ENCODE measurements at regions not wholly inside any gene's neighbourhood (a gene's known extent, or its start where the extent isn't known, plus 50 kb on each side); places are given as distances from the start of the nearest gene placed in this dataset.
"Not testable (repeated sequence)": the region's sequence is repeated elsewhere in the genome, so short reads cannot be mapped to it uniquely, and the experiment has no call there.

- no peaks in the 10 kb centered on the region for H3K27me3 Mint-ChIP-seq
- no peak overlapping the region for H3K27ac Mint-ChIP-seq
- DNase-seq = no peak
- no peaks in the 10 kb centered on the region for H3K4me1 Mint-ChIP-seq
- no peak overlapping the region for H3K4me3 Mint-ChIP-seq
- H3K9me3 Mint-ChIP-seq = peaks cover 11% of the 10 kb centered on the region
- peaks cover 3% of the 10 kb centered on the region for H3K36me3 Mint-ChIP-seq
These were observed 164.6 kb downstream of the TM2D1 start for GRCh38 chr1:61560385-61560784.

DNA sequence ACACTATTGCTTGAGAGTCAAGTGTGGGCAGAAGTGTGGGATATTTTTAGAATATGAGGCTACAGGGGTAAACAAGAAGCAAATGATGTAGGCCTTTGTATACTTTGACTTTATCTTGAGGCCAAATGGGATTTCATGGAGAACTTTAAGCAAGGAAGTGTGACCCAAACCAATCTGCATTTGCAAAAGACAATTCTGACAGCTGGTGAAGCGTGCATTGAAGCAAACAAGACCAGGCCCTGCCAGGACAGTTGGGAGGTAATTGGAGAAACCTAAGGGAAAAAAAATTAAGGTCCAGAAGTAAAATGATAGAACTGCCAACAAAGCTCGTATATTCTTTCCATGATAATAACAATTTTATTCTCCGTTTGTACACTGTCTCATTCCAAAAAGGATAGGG lies 168.3 kb downstream of the TM2D1 start:
- H3K4me1 Mint-ChIP-seq = no peaks in the 10 kb centered on the region

GRCh38 chr1:61552630-61553305 lies 172.2 kb downstream of the TM2D1 start:
- H3K27ac Mint-ChIP-seq = no peak overlapping the region
- H3K9me3 Mint-ChIP-seq = peaks cover 12% of the 10 kb centered on the region
- no peaks in the 10 kb centered on the region for H3K4me1 Mint-ChIP-seq
- no peak overlapping the region for H3K4me3 Mint-ChIP-seq
- no peaks in the 10 kb centered on the region for H3K27me3 Mint-ChIP-seq
- DNase-seq = no peak
- H3K36me3 Mint-ChIP-seq = peaks cover 3% of the 10 kb centered on the region

More for the DNA sequence above, 168.3 kb downstream of the TM2D1 start:
- Mint-ChIP-seq H3K9me3 (peaks cover 5% of the 10 kb centered on the region), H3K27me3 (no peaks in the 10 kb centered on the region), H3K36me3 (peaks cover 3% of the 10 kb centered on the region), H3K4me3 (no peak overlapping the region), H3K27ac (no peak overlapping the region)
- no peak for DNase-seq

DNA sequence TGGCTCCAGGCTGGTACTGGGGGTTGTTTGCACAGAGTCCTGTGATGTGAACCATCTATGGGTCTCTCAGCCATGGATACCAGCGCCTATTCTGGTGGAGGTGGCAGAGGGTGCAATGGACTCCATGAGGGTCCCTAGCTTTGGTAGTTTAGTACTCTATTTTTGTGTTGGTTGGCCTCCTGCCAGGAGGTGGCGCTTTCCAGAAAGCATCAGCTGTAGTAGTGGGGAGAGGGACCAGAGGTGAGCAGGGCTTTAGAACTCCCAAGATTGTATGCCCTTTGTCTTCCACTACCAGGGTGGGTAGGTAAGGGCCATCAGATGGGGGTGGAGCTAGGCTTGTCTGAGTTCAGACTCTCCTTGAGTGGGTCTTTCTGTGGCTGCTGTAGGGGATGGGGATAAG lies 177.6 kb downstream of the TM2D1 start:
- H3K4me3 Mint-ChIP-seq, H3K36me3 Mint-ChIP-seq, H3K27me3 Mint-ChIP-seq, H3K27ac Mint-ChIP-seq: not testable (repeated sequence)
- peak; percentile 8 for DNase-seq
- H3K9me3 Mint-ChIP-seq = peaks cover 21% of the 10 kb centered on the region
- peaks cover 26% of the 10 kb centered on the region for H3K4me1 Mint-ChIP-seq

- H3K9me3 Mint-ChIP-seq = peaks cover 17% of the 10 kb centered on the region
- H3K27ac Mint-ChIP-seq, H3K27me3 Mint-ChIP-seq, H3K4me3 Mint-ChIP-seq, H3K36me3 Mint-ChIP-seq: not testable (repeated sequence)
- H3K4me1 Mint-ChIP-seq = peaks cover 26% of the 10 kb centered on the region
- peak; percentile 3 for DNase-seq
These were observed 180.1 kb downstream of the TM2D1 start for GRCh38 chr1:61544870-61545269.

GRCh38 chr1:61543498-61543897 lies 181.4 kb downstream of the TM2D1 start:
- DNase-seq, H3K27ac Mint-ChIP-seq, H3K4me3 Mint-ChIP-seq, H3K36me3 Mint-ChIP-seq, H3K27me3 Mint-ChIP-seq: not testable (repeated sequence)
- Mint-ChIP-seq H3K4me1 (peaks cover 26% of the 10 kb centered on the region), H3K9me3 (peaks cover 17% of the 10 kb centered on the region)

GRCh38 chr1:61539720-61540462 lies 185.1 kb downstream of the TM2D1 start:
- Mint-ChIP-seq H3K27ac (no peak overlapping the region), H3K9me3 (peaks cover 19% of the 10 kb centered on the region), H3K4me1 (peaks cover 26% of the 10 kb centered on the region), H3K27me3 (no peaks in the 10 kb centered on the region), H3K4me3 (no peak overlapping the region), H3K36me3 (no peaks in the 10 kb centered on the region)
- no peak for DNase-seq

- Mint-ChIP-seq H3K36me3 (no peaks in the 10 kb centered on the region), H3K9me3 (peaks cover 13% of the 10 kb centered on the region), H3K27me3 (no peaks in the 10 kb centered on the region), H3K4me3 (no peak overlapping the region), H3K4me1 (peaks cover 20% of the 10 kb centered on the region), H3K27ac (no peak overlapping the region)
- DNase-seq = no peak
These were observed 186.7 kb downstream of the TM2D1 start for GRCh38 chr1:61538228-61538627.

DNA sequence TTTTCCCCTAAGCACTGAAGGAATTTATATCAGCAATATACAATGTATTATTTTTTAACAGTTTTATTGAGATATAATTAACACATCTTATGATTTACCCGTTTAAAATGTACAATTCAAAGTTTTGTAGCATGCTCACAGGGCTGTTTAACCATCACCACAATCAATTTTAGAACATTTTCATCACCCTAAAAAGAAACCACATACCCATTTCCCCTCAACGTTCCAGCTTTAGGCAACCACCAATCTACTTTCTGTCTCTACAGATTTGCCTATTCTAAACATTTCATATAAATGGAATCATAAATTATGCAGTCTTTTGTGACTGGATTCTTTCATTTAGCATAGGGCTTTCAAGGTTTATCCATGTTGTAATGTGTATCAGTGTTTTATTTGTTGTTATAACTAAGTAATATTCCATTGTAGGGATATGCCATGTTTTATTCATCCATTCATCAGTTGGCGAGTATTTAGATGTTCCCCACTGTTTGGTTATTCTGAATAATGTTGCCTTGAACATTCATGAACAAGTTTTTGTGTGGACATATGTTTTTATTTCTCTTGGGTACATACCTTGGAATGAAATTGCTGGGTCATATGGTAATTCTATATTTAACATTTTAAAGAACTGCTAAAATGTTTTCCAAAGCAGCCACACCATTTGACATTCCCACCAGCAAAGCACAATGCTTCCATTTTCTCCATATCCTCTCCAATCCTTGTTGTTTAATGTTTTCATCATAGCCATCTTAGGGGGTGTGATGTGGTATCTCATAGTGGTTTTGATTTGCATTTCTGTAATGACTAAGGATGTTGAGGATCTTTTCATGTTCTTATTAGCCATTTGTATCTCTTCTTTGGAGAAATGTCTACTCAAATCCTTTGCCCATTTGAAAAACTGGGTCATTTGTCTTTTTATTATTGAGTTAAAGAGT lies 188.5 kb downstream of the TM2D1 start:
- Mint-ChIP-seq H3K27ac (no peak overlapping the region), H3K36me3 (no peaks in the 10 kb centered on the region), H3K27me3 (no peaks in the 10 kb centered on the region), H3K4me3 (no peak overlapping the region), H3K9me3 (peaks cover 2% of the 10 kb centered on the region), H3K4me1 (peaks cover 20% of the 10 kb centered on the region)
- no peak for DNase-seq

DNA sequence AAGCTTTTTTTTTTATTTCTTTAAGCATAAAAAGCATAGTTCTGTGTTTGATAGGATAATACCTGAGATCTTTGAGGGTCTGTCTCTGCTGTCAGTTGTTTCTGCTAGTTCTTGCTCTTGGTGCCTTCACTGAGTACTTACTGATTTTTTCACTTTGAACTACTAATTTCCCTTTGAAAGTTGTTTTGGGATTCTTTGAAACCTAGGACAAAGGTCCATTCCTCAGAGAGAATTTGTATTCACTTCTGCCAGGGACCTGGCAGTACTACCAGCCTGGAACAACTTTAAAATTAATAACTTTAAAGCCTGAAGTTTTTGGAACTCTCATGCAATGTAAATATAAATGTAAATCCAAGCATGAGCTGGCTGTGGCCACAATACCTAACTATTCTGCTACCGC lies 190.1 kb downstream of the TM2D1 start:
- no peaks in the 10 kb centered on the region for H3K36me3 Mint-ChIP-seq
- no peak for DNase-seq
- no peaks in the 10 kb centered on the region for H3K27me3 Mint-ChIP-seq
- no peak overlapping the region for H3K4me3 Mint-ChIP-seq
- peaks cover 2% of the 10 kb centered on the region for H3K9me3 Mint-ChIP-seq
- peaks cover 20% of the 10 kb centered on the region for H3K4me1 Mint-ChIP-seq
- no peak overlapping the region for H3K27ac Mint-ChIP-seq

DNA sequence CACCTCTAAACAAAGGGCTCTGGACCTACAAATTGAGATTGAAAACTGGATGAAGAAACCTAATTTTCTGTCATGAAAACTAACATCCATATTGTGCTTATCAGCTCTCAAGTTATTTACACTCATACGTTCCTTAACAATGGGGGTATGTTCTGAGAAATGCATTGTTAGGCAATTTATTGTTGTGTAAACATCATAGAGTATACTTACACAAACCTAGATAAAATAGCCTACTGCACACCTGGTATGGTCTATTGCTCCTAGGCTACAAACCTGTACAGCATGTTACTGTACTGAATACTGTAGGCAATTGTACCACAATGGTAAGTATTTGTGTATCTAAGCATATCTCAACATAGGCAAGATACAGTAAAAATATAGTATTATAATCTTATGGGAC lies 191.4 kb downstream of the TM2D1 start:
- no peak for DNase-seq
- Mint-ChIP-seq H3K4me1 (peaks cover 20% of the 10 kb centered on the region), H3K36me3 (no peaks in the 10 kb centered on the region), H3K4me3 (no peak overlapping the region), H3K27me3 (no peaks in the 10 kb centered on the region), H3K9me3 (peaks cover 2% of the 10 kb centered on the region), H3K27ac (no peak overlapping the region)

- peaks cover 14% of the 10 kb centered on the region for H3K4me1 Mint-ChIP-seq
- no peaks in the 10 kb centered on the region for H3K36me3 Mint-ChIP-seq
- H3K27ac Mint-ChIP-seq = no peak overlapping the region
- DNase-seq = no peak
- H3K9me3 Mint-ChIP-seq = no peaks in the 10 kb centered on the region
- H3K4me3 Mint-ChIP-seq = no peak overlapping the region
- H3K27me3 Mint-ChIP-seq = no peaks in the 10 kb centered on the region
These were observed 193.2 kb downstream of the TM2D1 start for GRCh38 chr1:61531716-61532115.

DNA sequence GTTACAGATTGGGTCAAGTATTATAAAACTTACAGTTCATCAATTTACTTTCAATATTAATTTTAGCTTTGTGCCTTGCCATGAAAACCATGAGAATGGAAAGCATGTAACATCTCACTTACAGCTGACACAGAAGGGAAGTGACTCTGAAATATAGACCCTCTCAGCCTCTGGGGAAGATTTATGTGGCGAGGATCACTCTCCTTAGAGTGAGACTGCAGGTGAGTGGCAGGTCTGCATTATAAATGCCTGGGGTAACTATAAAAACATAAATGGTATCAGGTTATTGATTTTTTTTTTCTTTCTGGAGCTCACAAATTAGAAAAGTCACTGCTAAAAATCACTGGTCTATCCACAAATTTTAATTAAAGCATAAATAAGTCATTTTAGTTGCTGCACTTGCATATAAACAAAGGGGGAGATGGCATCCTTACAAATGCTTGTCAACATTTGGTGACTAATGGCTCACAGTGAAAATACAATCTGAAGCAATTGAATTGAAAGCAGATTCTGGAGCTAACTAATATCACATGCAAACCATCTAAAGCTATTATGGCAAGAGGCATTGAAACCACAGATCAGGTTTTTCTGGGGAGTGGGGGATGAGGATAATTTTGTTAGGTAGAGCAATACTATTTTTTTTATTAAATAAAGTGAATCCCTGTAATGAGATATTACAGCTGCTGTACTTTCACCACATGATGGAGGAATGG lies 200.9 kb downstream of the TM2D1 start:
- Mint-ChIP-seq H3K36me3 (no peaks in the 10 kb centered on the region), H3K9me3 (no peaks in the 10 kb centered on the region)

DNA sequence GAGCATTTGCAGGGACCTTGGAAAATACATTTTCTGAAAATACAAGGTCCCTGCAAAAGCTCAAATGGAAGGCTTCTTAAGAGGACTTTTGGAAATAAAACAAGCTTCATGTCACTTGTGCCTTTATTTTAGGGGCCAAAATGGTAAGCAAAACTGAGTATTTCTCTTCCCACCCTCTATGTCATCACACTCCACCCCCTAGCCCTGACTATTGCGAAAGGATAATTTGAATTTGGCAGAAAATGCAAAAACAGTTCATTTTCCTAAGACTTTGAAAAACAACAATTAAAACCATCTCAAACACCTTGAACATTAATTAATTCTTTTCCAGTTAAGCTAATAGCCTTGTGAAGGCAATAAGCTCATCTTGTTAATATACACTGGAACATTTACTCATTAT lies 201.7 kb downstream of the TM2D1 start:
- no peaks in the 10 kb centered on the region for H3K36me3 Mint-ChIP-seq
- no peaks in the 10 kb centered on the region for H3K9me3 Mint-ChIP-seq
- H3K4me1 Mint-ChIP-seq = peaks cover 3% of the 10 kb centered on the region
- DNase-seq = no peak
- H3K4me3 Mint-ChIP-seq = no peak overlapping the region
- H3K27me3 Mint-ChIP-seq = peaks cover 4% of the 10 kb centered on the region
- no peak overlapping the region for H3K27ac Mint-ChIP-seq

More for the DNA sequence above, 200.9 kb downstream of the TM2D1 start:
- no peak for DNase-seq
- Mint-ChIP-seq H3K27me3 (peaks cover 4% of the 10 kb centered on the region), H3K4me1 (peaks cover 3% of the 10 kb centered on the region), H3K27ac (no peak overlapping the region), H3K4me3 (no peak overlapping the region)

DNA sequence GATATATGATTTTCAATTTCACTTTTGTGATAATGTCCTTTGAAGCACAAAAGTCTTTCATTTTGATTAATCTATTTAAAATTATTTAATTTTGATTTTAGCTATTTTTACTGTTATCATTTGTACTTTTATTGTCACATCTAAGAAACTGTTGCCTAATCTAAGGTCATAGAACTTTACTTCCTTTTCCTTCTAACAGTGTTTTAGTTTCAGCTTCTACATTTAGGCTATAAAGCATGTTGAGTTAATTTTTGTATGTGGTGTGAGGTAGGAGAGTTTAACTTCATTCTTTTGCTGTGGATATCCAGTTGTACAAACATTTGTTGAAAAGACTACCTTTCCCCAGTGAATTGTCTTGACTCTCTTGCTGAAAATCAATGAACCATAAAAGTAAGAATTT lies 204.5 kb downstream of the TM2D1 start:
- DNase-seq = no peak
- Mint-ChIP-seq H3K27me3 (peaks cover 4% of the 10 kb centered on the region), H3K27ac (no peak overlapping the region), H3K4me3 (no peak overlapping the region), H3K36me3 (no peaks in the 10 kb centered on the region), H3K9me3 (no peaks in the 10 kb centered on the region), H3K4me1 (peaks cover 3% of the 10 kb centered on the region)
